Spleen (tissue), 11 donors: ENCODE measurements at regions not wholly inside any gene's neighbourhood (a gene's known extent, or its start where the extent isn't known, plus 50 kb on each side); places are given as distances from the start of the nearest gene placed in this dataset.

Source experiments
- DNase-seq: peaks from one replicate; pipeline ENCODE4 v3.0.0-alpha.2; 2020
- H3K27ac ChIP-seq, 8 donors: fragments of 200-600 bp; sonication (generic) in 7 of 8; 1 replicate in 4 of 8; 2 replicates in 4 of 8; pipeline versions ENCODE4 v1.5.0 to v1.8.0; 2016 to 2021; ENCODE audit warnings: inconsistent platforms in 4 of 8, mild to moderate bottlenecking in 4 of 8, moderate library complexity in 1 of 8
- H3K27me3 ChIP-seq, 7 donors: fragments of 200-600 bp; sonication (generic) in 6 of 7; replicated peaks in 1 of 7; 1 replicate in 4 of 7; 2 replicates in 3 of 7; pipeline versions ENCODE4 v1.5.0 to v1.8.0; 2016 to 2021; ENCODE audit warnings: inconsistent platforms in 3 of 7, mild to moderate bottlenecking in 1 of 7
- H3K36me3 ChIP-seq, 6 donors: fragments of 200-600 bp; sonication (generic) in 5 of 6; 1 replicate in 4 of 6; 2 replicates in 2 of 6; pipeline versions ENCODE4 v1.5.0 to v1.8.0; 2016 to 2021; ENCODE audit warnings: inconsistent platforms in 2 of 6
- H3K4me1 ChIP-seq, 6 donors: fragments of 200-600 bp; sonication (generic) in 5 of 6; 1 replicate in 3 of 6; 2 replicates in 3 of 6; pipeline versions ENCODE4 v1.5.0 to v1.8.0; 2016 to 2021; ENCODE audit warnings: inconsistent platforms in 3 of 6
- H3K4me3 ChIP-seq, 8 donors: fragments of 200-600 bp; sonication (generic) in 7 of 8; 1 replicate in 4 of 8; 2 replicates in 4 of 8; pipeline versions ENCODE4 v1.5.0 to v1.8.0; 2016 to 2021; ENCODE audit warnings: inconsistent platforms in 4 of 8, mild to moderate bottlenecking in 4 of 8, moderate library complexity in 2 of 8
- H3K9me3 ChIP-seq, 8 donors: fragments of 200-600 bp; sonication (generic) in 7 of 8; 1 replicate in 4 of 8; 2 replicates in 4 of 8; pipeline versions ENCODE4 v1.5.0 to v1.8.0; 2016 to 2021; ENCODE audit warnings: inconsistent platforms in 4 of 8
- CTCF ChIP-seq, 11 experiments: fragments of 200-600 bp in 7 of 11; fragments of 450-650 bp in 4 of 11; sonication (generic) in 4 of 11; IDR thresholded peaks in 8 of 11; conservative IDR thresholded peaks in 3 of 11; 1 replicate in 7 of 11; 2 replicates in 4 of 11; pipeline versions ENCODE4 v1.4.0 to v1.8.0; 2016 to 2021; ENCODE audit warnings: antibody characterized with exemption in 11 of 11, inconsistent platforms in 4 of 11, mild to moderate bottlenecking in 1 of 11
- POLR2A ChIP-seq, 3 donors: fragments of 450-650 bp; IDR thresholded peaks; one replicate each; pipeline ENCODE4 v1.5.1; 2017; ENCODE audit warnings: antibody characterized with exemption in 3 of 3, mild to moderate bottlenecking in 1 of 3
- POLR2AphosphoS5 ChIP-seq, 3 donors: sonication (generic); formaldehyde crosslinking; IDR thresholded peaks; one replicate each; pipeline ENCODE4 v1.5.1; 2017; ENCODE audit warnings: antibody characterized with exemption in 3 of 3
- WGBS, 5 donors: extraction: QIAGEN DNeasy Blood & Tissue Kit in 3 of 5; methylation state at CpG; one replicate each; pipeline versions ENCODE4 v1.1.5 to v1.1.7; 2013 to 2018; 5-methylcytosine and 5-hydroxymethylcytosine counted together
- intact Hi-C: fragments of 100-400 bp; cut with DNase I; formaldehyde crosslinking; loops from one replicate; pipeline ENCODE4 v1.15.0; 2023; ENCODE audit warnings: low total_unique reads
- donor health status: healthy with polysubstance abuse.
- donor health status: DM: no; HTN: no; CAD: no; lungs with moderate emphysema.
- donor health status: DM: no; HTN: no; CAD: no.
- donor health status: Bipolar disorder and iron deficiency.
- donor health status: healthy.
- donor health status: DM: no; HTN: no; CAD: no.
- donor health status: DM: yes; HTN: yes; CAD: no.

DNA sequence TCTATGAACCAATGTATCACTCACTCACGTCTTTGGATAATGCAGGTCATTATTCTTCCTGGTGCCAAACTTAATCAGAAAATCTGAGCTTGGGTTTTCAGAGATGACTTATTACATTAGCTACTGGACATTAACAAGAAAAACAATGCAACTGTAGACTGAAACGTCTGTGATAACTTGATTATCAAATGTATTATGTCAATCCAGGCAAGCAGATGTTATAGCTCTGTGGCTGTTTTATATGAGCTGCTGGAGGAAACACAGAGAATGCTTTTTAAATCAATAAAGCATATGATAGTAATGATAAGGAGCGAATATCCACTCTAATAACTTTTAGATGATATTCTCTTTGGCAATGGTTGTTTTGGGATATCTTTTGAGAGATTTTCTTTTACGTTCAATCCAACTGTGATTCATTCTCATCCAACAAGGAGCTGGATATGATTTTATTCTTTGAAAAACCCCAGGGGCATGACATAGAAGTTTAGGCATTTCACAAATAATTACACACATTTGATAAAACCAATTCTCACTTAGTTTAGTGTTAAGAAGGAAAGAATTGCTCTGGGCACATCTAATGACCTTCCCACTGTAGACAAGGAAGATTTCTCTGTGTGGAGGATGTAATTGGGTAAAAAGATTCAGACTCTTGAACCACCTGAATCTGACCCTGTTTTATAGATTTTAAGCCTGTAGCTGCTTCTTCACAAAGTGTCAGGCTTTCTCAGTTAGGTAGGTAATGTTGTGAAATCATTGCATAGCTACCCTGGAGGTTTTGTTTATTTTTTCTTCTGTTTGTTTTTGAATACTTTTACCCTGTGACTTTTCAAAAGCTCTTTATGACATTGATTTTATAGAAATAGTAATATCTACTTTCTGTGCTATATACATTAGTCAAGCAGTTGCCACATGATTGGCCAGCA is 1124.7 kb downstream of the DNAJB9 start:
- no peaks in the 10 kb centered on the region for H3K27me3 ChIP-seq

GRCh38 chr7:109695419-109695818 is 1125.7 kb downstream of the DNAJB9 start:
- H3K4me1 ChIP-seq: no peaks in the 10 kb centered on the region
- peaks cover 0 to 22% (median 6%) of the 10 kb centered on the region in 8 donors for H3K9me3 ChIP-seq
- no peaks in the 10 kb centered on the region for H3K36me3 ChIP-seq
- intact Hi-C loops: no loop called here
- H3K4me3 ChIP-seq: no peak overlapping the region
- no peaks in the 10 kb centered on the region for H3K27me3 ChIP-seq
- no peak for DNase-seq
- no peak for TF ChIP-seq CTCF (IDR thresholded peaks at IDR 0.05 in 8 of 11, conservative IDR thresholded peaks at IDR 0.05 in 3 of 11)
- TF ChIP-seq POLR2A (IDR thresholded peaks at IDR 0.05): no peak
- TF ChIP-seq POLR2AphosphoS5 (IDR thresholded peaks at IDR 0.05): no peak
- no peak overlapping the region for H3K27ac ChIP-seq

More for the DNA sequence above, 1124.7 kb downstream of the DNAJB9 start:
- 63 to 79% (median 71%) methylated on average over 4 of the region's 4 CpGs for WGBS, 5 donors
- intact Hi-C loops: no loop called here
- no peak for TF ChIP-seq CTCF (IDR thresholded peaks at IDR 0.05 in 8 of 11, conservative IDR thresholded peaks at IDR 0.05 in 3 of 11)
- TF ChIP-seq POLR2AphosphoS5 (IDR thresholded peaks at IDR 0.05): no peak
- no peak for TF ChIP-seq POLR2A (IDR thresholded peaks at IDR 0.05)
- Histone ChIP-seq H3K27ac (no peak overlapping the region), H3K36me3 (no peaks in the 10 kb centered on the region), H3K9me3 (peaks cover 0 to 22% (median 6%) of the 10 kb centered on the region in 8 donors), H3K4me3 (no peak overlapping the region), H3K4me1 (no peaks in the 10 kb centered on the region)
- DNase-seq: no peak

- no peak for DNase-seq
- WGBS, 5 donors: 83 to 90% (median 87%) methylated on average over 1 of the region's 1 CpG
These were observed 1127.0 kb downstream of the DNAJB9 start for GRCh38 chr7:109696723-109697122.

More at GRCh38 chr7:109696723-109697122, 1127.0 kb downstream of the DNAJB9 start:
- TF ChIP-seq POLR2A (IDR thresholded peaks at IDR 0.05) (no peak), CTCF (IDR thresholded peaks at IDR 0.05 in 8 of 11, conservative IDR thresholded peaks at IDR 0.05 in 3 of 11) (no peak), POLR2AphosphoS5 (IDR thresholded peaks at IDR 0.05) (no peak)
- H3K4me3 ChIP-seq: no peak overlapping the region
- H3K27me3 ChIP-seq: no peaks in the 10 kb centered on the region
- peaks cover 0 to 22% (median 6%) of the 10 kb centered on the region in 8 donors for H3K9me3 ChIP-seq
- intact Hi-C loops: no loop called here
- H3K36me3 ChIP-seq: no peaks in the 10 kb centered on the region
- no peak overlapping the region for H3K27ac ChIP-seq
- H3K4me1 ChIP-seq: no peaks in the 10 kb centered on the region
